Activated T-cell treated with anti-CD3 and anti-CD28 coated beads for 1 hour (primary cell): ENCODE measurements at regions not wholly inside any gene's neighbourhood (a gene's known extent, or its start where the extent isn't known, plus 50 kb on each side); places are given as distances from the start of the nearest gene placed in this dataset.
"Not testable (repeated sequence)": the region's sequence is repeated elsewhere in the genome, so short reads cannot be mapped to it uniquely, and the experiment has no call there.

Source experiments
- DNase-seq: peaks from one replicate; pipeline ENCODE4 v3.0.0-alpha.2; 2020; ENCODE audit warnings: low read depth

GRCh38 chr2:236830926-236831325 is 254.8 kb upstream of the COPS8 start:
- DNase-seq = no peak

- no peak for DNase-seq
Measured at GRCh38 chr2:236831698-236832097, 254.0 kb upstream of the COPS8 start.

GRCh38 chr2:236833501-236834073 is 252.1 kb upstream of the COPS8 start:
- no peak for DNase-seq

- no peak for DNase-seq
Measured at GRCh38 chr2:236834284-236834683, 251.4 kb upstream of the COPS8 start.

GRCh38 chr2:236835307-236836024 is 250.2 kb upstream of the COPS8 start:
- DNase-seq = no peak

GRCh38 chr2:236836028-236836427 is 249.7 kb upstream of the COPS8 start:
- not testable (repeated sequence) for DNase-seq

- DNase-seq = no peak
Measured at GRCh38 chr2:236840215-236840614, 245.5 kb upstream of the COPS8 start.

- DNase-seq = no peak
Measured at GRCh38 chr2:236840857-236841256, 244.8 kb upstream of the COPS8 start.

- DNase-seq = no peak
Measured at GRCh38 chr2:236841389-236841788, 244.3 kb upstream of the COPS8 start.

GRCh38 chr2:236843161-236843968 is 242.3 kb upstream of the COPS8 start:
- DNase-seq = no peak

- no peak for DNase-seq
Measured at GRCh38 chr2:236844711-236845110, 241.0 kb upstream of the COPS8 start.

GRCh38 chr2:236847023-236847422 is 238.7 kb upstream of the COPS8 start:
- no peak for DNase-seq

GRCh38 chr2:236847538-236848263 is 238.0 kb upstream of the COPS8 start:
- no peak for DNase-seq

- no peak for DNase-seq
Measured at GRCh38 chr2:236848501-236848900, 237.2 kb upstream of the COPS8 start.

GRCh38 chr2:236849508-236849907 is 236.2 kb upstream of the COPS8 start:
- DNase-seq = no peak

GRCh38 chr2:236849940-236850339 is 235.7 kb upstream of the COPS8 start:
- DNase-seq = no peak

- DNase-seq = no peak
Measured at GRCh38 chr2:236851187-236851586, 234.5 kb upstream of the COPS8 start.

GRCh38 chr2:236852100-236852976 is 233.4 kb upstream of the COPS8 start:
- DNase-seq = no peak

- DNase-seq = no peak
Measured at GRCh38 chr2:236852977-236853374, 232.7 kb upstream of the COPS8 start.

GRCh38 chr2:236853585-236854051 is 232.1 kb upstream of the COPS8 start:
- no peak for DNase-seq

GRCh38 chr2:236855176-236855865 is 230.4 kb upstream of the COPS8 start:
- no peak for DNase-seq
